ENCODE measurements at regions not wholly inside any gene's neighbourhood (a gene's known extent, or its start where the extent isn't known, plus 50 kb on each side); places are given as distances from the start of the nearest gene placed in this dataset.

DNA sequence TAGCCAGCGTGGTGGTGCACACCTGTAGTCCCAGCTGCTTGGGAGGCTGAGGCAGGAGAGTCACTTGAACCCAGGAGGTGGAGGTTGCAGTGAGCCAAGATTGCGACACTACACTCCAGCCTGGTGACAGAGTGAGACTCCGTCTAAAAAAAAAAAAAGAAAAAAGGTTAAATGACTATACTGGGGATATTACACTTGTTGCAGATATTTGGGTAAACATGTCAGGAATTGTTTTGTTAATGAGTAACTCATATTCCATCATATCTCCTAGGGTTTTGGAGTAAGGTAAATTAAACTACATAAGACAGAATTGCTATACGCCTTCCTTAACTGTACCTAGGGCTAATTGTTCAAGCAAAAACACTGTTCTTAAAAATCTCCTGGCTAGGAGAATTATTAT lies 291.4 kb upstream of the IGFBP7 start:
- H3K27me3 ChIP-seq (replicated peaks; ENCODE audit: control insufficient read depth, insufficient read depth, low read length), result no peaks in the 10 kb centered on the region
- DNase-seq (ENCODE audit: extremely low read depth, insufficient read length), result no peak
- no peak overlapping the region for H3K4me3 ChIP-seq (replicated peaks; ENCODE audit: low read depth, low read length)
- TF ChIP-seq CTCF (IDR thresholded peaks at IDR 0.05; ENCODE audit: insufficient read depth, low read length, poor library complexity, severe bottlenecking), result no peak
- H3K36me3 ChIP-seq (ENCODE audit: control insufficient read depth, insufficient read depth, low read length), result no peaks in the 10 kb centered on the region

- no peak overlapping the region for H3K4me3 ChIP-seq (replicated peaks; ENCODE audit: low read depth, low read length)
- H3K27me3 ChIP-seq (replicated peaks; ENCODE audit: control insufficient read depth, insufficient read depth, low read length), result no peaks in the 10 kb centered on the region
- H3K36me3 ChIP-seq (ENCODE audit: control insufficient read depth, insufficient read depth, low read length), result no peaks in the 10 kb centered on the region
- TF ChIP-seq CTCF (IDR thresholded peaks at IDR 0.05; ENCODE audit: insufficient read depth, low read length, poor library complexity, severe bottlenecking), result no peak
- no peak for DNase-seq (ENCODE audit: extremely low read depth, insufficient read length)
These were observed 268.6 kb upstream of the IGFBP7 start for GRCh38 chr4:57378766-57379165.

DNA sequence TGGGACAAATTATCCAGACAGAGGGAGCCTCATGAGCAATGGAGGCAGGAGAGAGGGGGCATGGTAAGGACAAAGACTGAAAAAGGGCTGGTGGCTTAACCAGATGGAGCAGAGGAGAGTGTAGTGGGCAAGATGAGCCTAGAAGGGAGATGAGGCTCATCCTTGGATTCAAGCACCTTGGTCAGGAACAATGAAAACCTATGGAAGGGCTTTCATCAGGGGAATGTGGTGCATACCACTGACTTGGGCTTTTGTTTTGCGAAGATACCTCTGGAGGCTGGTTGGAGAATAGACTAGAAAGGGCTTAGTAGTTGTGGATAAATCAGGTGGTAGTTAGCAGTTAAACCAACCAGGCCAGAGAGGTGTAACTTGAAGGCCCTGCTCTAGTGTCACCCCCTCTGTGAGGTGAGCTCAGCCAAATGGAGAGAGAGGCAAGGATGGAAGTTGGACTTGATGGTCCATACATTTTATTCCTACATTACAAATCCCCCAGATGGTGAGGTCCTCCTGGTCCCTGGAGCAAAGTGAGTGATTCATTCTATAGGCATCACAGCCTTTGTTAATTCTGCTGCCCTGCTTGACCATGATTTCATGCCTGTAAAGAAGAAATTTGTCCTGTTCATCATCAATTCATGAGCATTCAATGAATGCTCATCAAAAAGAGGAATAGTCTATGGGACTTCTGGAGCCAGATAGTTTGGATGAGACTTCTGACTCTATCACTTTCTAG lies 264.8 kb upstream of the IGFBP7 start:
- H3K4me3 ChIP-seq (replicated peaks; ENCODE audit: low read depth, low read length), result no peak overlapping the region
- no peaks in the 10 kb centered on the region for H3K27me3 ChIP-seq (replicated peaks; ENCODE audit: control insufficient read depth, insufficient read depth, low read length)
- no peaks in the 10 kb centered on the region for H3K36me3 ChIP-seq (ENCODE audit: control insufficient read depth, insufficient read depth, low read length)
- TF ChIP-seq CTCF (IDR thresholded peaks at IDR 0.05; ENCODE audit: insufficient read depth, low read length, poor library complexity, severe bottlenecking), result no peak
- DNase-seq (ENCODE audit: extremely low read depth, insufficient read length), result no peak

GRCh38 chr4:57373991-57374390 lies 263.8 kb upstream of the IGFBP7 start:
- no peak overlapping the region for H3K4me3 ChIP-seq (replicated peaks; ENCODE audit: low read depth, low read length)
- no peak for TF ChIP-seq CTCF (IDR thresholded peaks at IDR 0.05; ENCODE audit: insufficient read depth, low read length, poor library complexity, severe bottlenecking)
- DNase-seq (ENCODE audit: extremely low read depth, insufficient read length), result no peak

GRCh38 chr4:57371671-57372070 lies 261.5 kb upstream of the IGFBP7 start:
- no peak for DNase-seq (ENCODE audit: extremely low read depth, insufficient read length)
- H3K27me3 ChIP-seq (replicated peaks; ENCODE audit: control insufficient read depth, insufficient read depth, low read length), result no peaks in the 10 kb centered on the region
- H3K36me3 ChIP-seq (ENCODE audit: control insufficient read depth, insufficient read depth, low read length), result no peaks in the 10 kb centered on the region
- no peak for TF ChIP-seq CTCF (IDR thresholded peaks at IDR 0.05; ENCODE audit: insufficient read depth, low read length, poor library complexity, severe bottlenecking)
- no peak overlapping the region for H3K4me3 ChIP-seq (replicated peaks; ENCODE audit: low read depth, low read length)

More at GRCh38 chr4:57373991-57374390, 263.8 kb upstream of the IGFBP7 start:
- Histone ChIP-seq H3K36me3 (ENCODE audit: control insufficient read depth, insufficient read depth, low read length) (no peaks in the 10 kb centered on the region), H3K27me3 (replicated peaks; ENCODE audit: control insufficient read depth, insufficient read depth, low read length) (no peaks in the 10 kb centered on the region)

- no peaks in the 10 kb centered on the region for H3K36me3 ChIP-seq (ENCODE audit: control insufficient read depth, insufficient read depth, low read length)
- no peak for DNase-seq (ENCODE audit: extremely low read depth, insufficient read length)
- no peak for TF ChIP-seq CTCF (IDR thresholded peaks at IDR 0.05; ENCODE audit: insufficient read depth, low read length, poor library complexity, severe bottlenecking)
- no peak overlapping the region for H3K4me3 ChIP-seq (replicated peaks; ENCODE audit: low read depth, low read length)
- H3K27me3 ChIP-seq (replicated peaks; ENCODE audit: control insufficient read depth, insufficient read depth, low read length), result no peaks in the 10 kb centered on the region
These were observed 260.5 kb upstream of the IGFBP7 start for GRCh38 chr4:57370691-57371090.

All from GM06990 (cell line).